Fibroblast of pulmonary artery (primary cell): ENCODE measurements at regions not wholly inside any gene's neighbourhood (a gene's known extent, or its start where the extent isn't known, plus 50 kb on each side); places are given as distances from the start of the nearest gene placed in this dataset.

Experiments used
- DNase-seq: peaks from one replicate; pipeline ENCODE4 v3.0.0-alpha.2; 2010; ENCODE audit warnings: low read depth
- H3K4me3 ChIP-seq: replicated peaks from 2 replicates; pipeline ENCODE4 v1.5.1; 2011; ENCODE audit warnings: low read depth, mild to moderate bottlenecking, control low read depth, low read length, moderate library complexity
- CTCF ChIP-seq: IDR thresholded peaks from 2 replicates; pipeline ENCODE4 v1.5.1; 2011; ENCODE audit warnings: mild to moderate bottlenecking, control low read depth, low read length, inconsistent platforms; ENCODE audit errors: missing control alignments

DNA sequence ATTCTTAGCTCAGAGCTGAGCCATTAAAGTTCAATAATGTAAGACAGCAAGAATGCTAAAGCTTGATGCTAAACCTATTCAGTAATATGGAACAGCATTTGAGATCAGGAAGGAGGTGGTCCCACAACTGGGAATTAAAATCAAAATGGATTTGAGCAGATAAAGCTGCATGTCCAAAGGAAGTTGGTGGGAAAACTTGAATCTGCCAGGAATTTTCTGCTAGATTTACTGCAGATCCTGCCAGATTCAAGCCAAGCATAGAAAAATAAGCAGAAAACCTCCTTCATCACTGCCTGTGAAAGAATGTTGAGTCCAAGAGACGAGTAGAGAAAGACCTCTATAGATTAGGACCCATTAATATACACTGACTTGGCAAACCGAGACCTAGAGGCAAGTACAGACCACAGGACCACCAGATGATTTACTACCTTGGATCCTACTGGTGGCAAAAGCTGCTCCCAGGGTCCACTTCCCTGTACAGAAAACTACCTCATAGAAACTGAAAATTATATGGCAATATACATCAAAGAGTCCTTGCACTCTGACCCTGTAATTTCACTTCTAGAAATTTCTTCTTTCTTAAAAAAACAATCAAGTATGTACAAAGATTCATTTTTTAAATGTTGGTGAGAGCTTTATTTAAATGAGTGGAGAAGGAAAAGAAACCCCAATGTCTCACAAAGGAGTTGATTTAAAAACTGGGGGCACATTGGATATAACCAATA, 263.2 kb downstream of the DAD1 start:
- no peak for DNase-seq
- no peak overlapping the region for H3K4me3 ChIP-seq
- TF ChIP-seq CTCF: no peak

DNA sequence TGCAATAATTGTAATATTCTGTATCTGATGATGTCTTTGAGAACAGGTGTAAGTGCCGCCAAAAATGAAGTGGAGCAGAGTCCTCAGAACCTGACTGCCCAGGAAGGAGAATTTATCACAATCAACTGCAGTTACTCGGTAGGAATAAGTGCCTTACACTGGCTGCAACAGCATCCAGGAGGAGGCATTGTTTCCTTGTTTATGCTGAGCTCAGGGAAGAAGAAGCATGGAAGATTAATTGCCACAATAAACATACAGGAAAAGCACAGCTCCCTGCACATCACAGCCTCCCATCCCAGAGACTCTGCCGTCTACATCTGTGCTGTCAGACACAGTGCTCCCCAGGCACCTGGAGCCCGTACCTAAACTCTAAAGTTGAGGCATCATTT, 268.7 kb downstream of the DAD1 start:
- TF ChIP-seq CTCF: no peak
- no peak for DNase-seq
- no peak overlapping the region for H3K4me3 ChIP-seq

DNA sequence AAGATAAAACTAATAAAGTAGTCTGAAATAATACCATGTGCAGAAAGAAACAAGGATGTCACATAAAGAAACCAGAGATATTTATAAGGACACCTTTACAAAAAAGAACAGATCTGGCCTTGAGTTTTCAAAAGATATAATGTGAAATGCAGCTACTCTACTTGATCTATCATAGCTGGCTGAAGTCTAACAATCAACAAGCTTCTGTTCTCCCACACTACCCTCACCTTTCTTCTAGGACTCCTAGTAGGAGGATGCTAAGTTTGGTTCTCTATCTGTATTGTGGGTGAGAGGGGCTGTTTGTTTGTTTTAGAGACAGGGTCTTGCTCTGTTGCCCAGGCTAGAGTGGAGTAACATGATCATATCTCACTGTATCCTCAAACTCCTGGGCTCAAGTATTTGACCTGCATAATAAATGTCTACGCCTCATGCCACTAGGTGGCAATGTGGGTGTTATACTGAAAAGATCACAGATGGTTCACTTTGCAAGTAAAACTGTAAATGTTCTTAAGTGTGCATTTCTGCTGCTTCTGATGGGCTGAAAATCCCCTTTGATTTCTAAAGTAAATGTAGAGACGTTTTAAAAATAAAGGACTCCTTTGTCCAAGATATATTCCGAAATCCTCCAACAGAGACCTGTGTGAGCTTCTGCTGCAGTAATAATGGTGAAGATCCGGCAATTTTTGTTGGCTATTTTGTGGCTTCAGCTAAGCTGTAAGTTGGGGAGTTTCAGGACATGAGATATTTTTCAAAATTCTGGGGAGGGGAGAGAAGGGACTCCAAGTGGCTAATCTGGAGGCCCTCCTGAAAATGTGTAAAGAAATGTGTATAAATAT, 269.3 kb downstream of the DAD1 start:
- DNase-seq: peak; percentile 71
- H3K4me3 ChIP-seq: no peak overlapping the region
- peak; percentile 78 for TF ChIP-seq CTCF

- H3K4me3 ChIP-seq: no peak overlapping the region
- TF ChIP-seq CTCF: no peak
- DNase-seq: no peak
These were observed 270.1 kb downstream of the DAD1 start for GRCh38 chr14:22318951-22319350.

- no peak overlapping the region for H3K4me3 ChIP-seq
- DNase-seq: no peak
- no peak for TF ChIP-seq CTCF
These were observed 272.6 kb downstream of the DAD1 start for GRCh38 chr14:22316473-22316872.

DNA sequence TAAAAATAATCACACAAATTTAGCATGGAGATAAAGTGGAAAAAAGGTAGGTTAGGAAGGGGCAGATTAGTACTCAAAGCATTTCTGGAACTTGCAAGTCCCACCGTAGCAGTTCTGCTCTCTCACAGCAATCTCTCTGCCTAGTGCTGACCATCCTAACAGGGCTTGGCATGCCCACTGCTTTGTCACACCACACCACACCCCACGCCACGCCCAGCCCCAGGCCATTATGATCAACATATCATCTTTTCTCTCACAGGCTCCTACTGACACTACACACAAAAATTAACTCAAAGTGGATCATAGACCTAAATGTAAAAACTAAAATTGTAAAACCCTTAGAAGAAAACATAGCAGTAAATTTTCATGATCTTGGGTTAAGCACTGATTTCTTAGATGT, 273.7 kb downstream of the DAD1 start:
- TF ChIP-seq CTCF: no peak
- H3K4me3 ChIP-seq: no peak overlapping the region
- no peak for DNase-seq
